ENCODE measurements at regions not wholly inside any gene's neighbourhood (a gene's known extent, or its start where the extent isn't known, plus 50 kb on each side); places are given as distances from the start of the nearest gene placed in this dataset.

DNA sequence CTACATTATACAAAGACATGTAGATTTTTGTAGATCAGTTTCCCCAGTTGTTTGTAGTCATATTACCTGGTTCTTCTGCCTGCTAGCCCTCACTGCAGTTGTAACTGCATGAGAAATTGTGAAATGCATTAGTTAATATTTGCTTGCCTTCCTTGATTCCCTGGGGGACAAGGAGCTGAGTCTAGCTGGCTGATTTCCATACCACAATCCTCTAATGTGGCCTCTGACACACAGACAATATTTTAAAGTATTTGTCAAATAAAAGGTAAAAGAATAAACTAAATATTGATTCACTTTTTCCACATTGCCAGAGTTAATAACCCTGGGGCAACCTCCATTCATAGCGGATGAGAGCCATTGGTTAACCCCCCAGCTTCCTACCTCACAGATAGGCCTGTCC lies 128.8 kb upstream of the TMEM132C start:
- TF ChIP-seq GATA2 (IDR thresholded peaks at IDR 0.05; ENCODE audit: low read depth, low read length): no peak
- TF ChIP-seq GATA3 (IDR thresholded peaks at IDR 0.05; ENCODE audit: low read depth, low read length): no peak

Measured in SH-SY5Y (cell line).